B cell (primary cell): ENCODE measurements at regions not wholly inside any gene's neighbourhood (a gene's known extent, or its start where the extent isn't known, plus 50 kb on each side); places are given as distances from the start of the nearest gene placed in this dataset.

Experiments
- ATAC-seq: fragments of 200-7000 bp; cut with Tn5 transposase; one replicate; pipeline ENCODE4 v1.10.0; 2021; ENCODE audit warnings: low read depth, mild to moderate bottlenecking, moderate number of reproducible peaks, moderate library complexity
- CTCF ChIA-PET: fragments of 350-600 bp; sonication (Branson Sonifier 250); formaldehyde crosslinking; loops from one replicate; lab custom pipeline; 2021; ENCODE audit warnings: antibody characterized with exemption, inconsistent platforms; lab: Charles Lee
- POLR2A ChIA-PET: fragments of 350-600 bp; sonication (Branson Sonifier 250); formaldehyde crosslinking; loops from one replicate; lab custom pipeline; 2021; ENCODE audit warnings: antibody characterized with exemption; lab: Charles Lee
- DNase-seq: peaks from one replicate; pipeline ENCODE4 v3.0.0; 2013
- H2AFZ ChIP-seq: 2 replicates; pipeline ENCODE4 v1.6.1; 2012; ENCODE audit warnings: mild to moderate bottlenecking, low read depth, low read length; ENCODE audit not compliant: insufficient read depth, poor library complexity, severe bottlenecking
- H3K27ac ChIP-seq, 2 donors: 1 replicate in 1 of 2; 2 replicates in 1 of 2; pipeline ENCODE4 v1.5.1; 2012 to 2013; ENCODE audit warnings: low read length in 2 of 2, mild to moderate bottlenecking in 2 of 2, moderate library complexity in 1 of 2
- H3K27me3 ChIP-seq, 4 experiments: fragments of 200-600 bp in 1 of 4; sonication (generic) in 1 of 4; replicated peaks in 1 of 4; 1 replicate in 2 of 4; 2 replicates in 2 of 4; pipeline versions ENCODE4 v1.6.1 to v1.7.0; 2013 to 2016; ENCODE audit warnings: low read length in 3 of 4, mild to moderate bottlenecking in 2 of 4, mixed read lengths in 1 of 4, moderate library complexity in 1 of 4; ENCODE audit not compliant: insufficient read depth in 4 of 4, control insufficient read depth in 3 of 4; ENCODE audit errors: control extremely low read depth in 1 of 4
- H3K36me3 ChIP-seq, 2 experiments: replicated peaks in 1 of 2; 1 replicate in 1 of 2; 2 replicates in 1 of 2; pipeline versions ENCODE4 v1.6.1 to v1.7.1; 2013; ENCODE audit warnings: low read length in 1 of 2; ENCODE audit not compliant: insufficient read depth in 2 of 2, control insufficient read depth in 1 of 2; ENCODE audit errors: control extremely low read depth in 1 of 2, extremely low read depth in 1 of 2
- H3K4me1 ChIP-seq, 2 donors: fragments of 200-600 bp in 1 of 2; sonication (generic) in 1 of 2; 1 replicate in 1 of 2; 2 replicates in 1 of 2; pipeline versions ENCODE4 v1.5.1 to v1.6.1; 2013 to 2017; ENCODE audit warnings: low read length in 2 of 2; ENCODE audit not compliant: control insufficient read depth in 2 of 2, insufficient read depth in 2 of 2
- H3K4me2 ChIP-seq: replicated peaks from 2 replicates; pipeline ENCODE3; 2012; ENCODE audit warnings: mild to moderate bottlenecking, low read depth, low read length; ENCODE audit not compliant: poor library complexity, severe bottlenecking
- H3K4me3 ChIP-seq, 5 experiments: fragments of 200-600 bp in 1 of 5; sonication (generic) in 1 of 5; 1 replicate in 3 of 5; 2 replicates in 2 of 5; pipeline versions ENCODE4 v1.5.1 to v1.7.0; 2011 to 2016; ENCODE audit warnings: low read length in 4 of 5, mild to moderate bottlenecking in 4 of 5, low read depth in 2 of 5, control low read depth in 1 of 5, moderate library complexity in 1 of 5; ENCODE audit not compliant: insufficient read depth in 1 of 5; ENCODE audit errors: control extremely low read depth in 1 of 5, extremely low read depth in 1 of 5
- H3K79me2 ChIP-seq: fragments of 200-600 bp; sonication (generic); one replicate; pipeline ENCODE4 v1.6.0; 2016; ENCODE audit warnings: low read length; ENCODE audit not compliant: control insufficient read depth, insufficient read depth
- H3K9ac ChIP-seq: fragments of 200-600 bp; sonication (generic); 2 replicates; pipeline ENCODE4 v1.6.1; 2017; ENCODE audit warnings: mild to moderate bottlenecking, low read length, moderate library complexity
- H3K9me3 ChIP-seq, 3 donors: one replicate each; pipeline versions ENCODE4 v1.6.1 to v1.7.1; 2013; ENCODE audit warnings: low read length in 2 of 3; ENCODE audit not compliant: control insufficient read depth in 2 of 3, insufficient read depth in 1 of 3; ENCODE audit errors: control extremely low read depth in 1 of 3
- H4K20me1 ChIP-seq: 2 replicates; pipeline ENCODE4 v1.6.0; 2012; ENCODE audit warnings: mild to moderate bottlenecking, low read length; ENCODE audit not compliant: insufficient read depth, control insufficient read depth, poor library complexity, severe bottlenecking
- H3K27ac Mint-ChIP-seq: one replicate; pipeline ENCODE4 v1.8.0; 2021; ENCODE audit warnings: mixed read lengths
- H3K27me3 Mint-ChIP-seq: one replicate; pipeline ENCODE4 v1.8.0; 2021; ENCODE audit warnings: mixed read lengths
- H3K4me1 Mint-ChIP-seq: one replicate; pipeline ENCODE4 v1.8.0; 2021; ENCODE audit warnings: mixed read lengths
- H3K4me3 Mint-ChIP-seq: one replicate; pipeline ENCODE4 v1.8.0; 2021; ENCODE audit warnings: mixed read lengths
- H3K9me3 Mint-ChIP-seq: one replicate; pipeline ENCODE4 v1.8.0; 2022; ENCODE audit warnings: mixed read lengths; ENCODE audit not compliant: insufficient read depth
- CTCF ChIP-seq: fragments of 200-600 bp; IDR thresholded peaks from one replicate; pipeline ENCODE4 v1.8.0; 2022; ENCODE audit warnings: antibody characterized with exemption, mild to moderate bottlenecking
- EZH2 ChIP-seq: IDR thresholded peaks from 2 replicates; pipeline ENCODE4 v1.6.1; 2012; ENCODE audit warnings: borderline replicate concordance, low read depth, mild to moderate bottlenecking, moderate library complexity, low read length; ENCODE audit not compliant: insufficient read depth, poor library complexity, severe bottlenecking
- WGBS: methylation state at CpG from one replicate; pipeline ENCODE4 v1.1.5; 2013; ENCODE audit warnings: missing lambda C conversion rate; ENCODE audit not compliant: insufficient coverage; 5-methylcytosine and 5-hydroxymethylcytosine counted together
- intact Hi-C: fragments of 100-400 bp; cut with micrococcal nuclease; formaldehyde crosslinking; loops from one replicate; pipeline ENCODE4 v1.10.0; 2022

GRCh38 chr1:38102636-38103035 lies 56.0 kb upstream of the POU3F1 start:
- Mint-ChIP-seq H3K9me3 (no peaks in the 10 kb centered on the region), H3K4me3 (no peak overlapping the region), H3K4me1 (no peaks in the 10 kb centered on the region), H3K27me3 (no peaks in the 10 kb centered on the region), H3K27ac (no peak overlapping the region)
- Histone ChIP-seq H4K20me1 (no peaks in the 10 kb centered on the region), H3K27ac (no peak overlapping the region), H3K79me2 (no peaks in the 10 kb centered on the region), H3K9me3 (no peaks in the 10 kb centered on the region), H3K4me2 (no peak overlapping the region), H3K4me3 (no peak overlapping the region), H3K9ac (no peak overlapping the region), H3K27me3 (no peaks in the 10 kb centered on the region), H3K36me3 (no peaks in the 10 kb centered on the region), H3K4me1 (no peaks in the 10 kb centered on the region), H2AFZ (no peak overlapping the region)
- ATAC-seq (no peak), DNase-seq (no peak)
- TF ChIP-seq CTCF (no peak), EZH2 (no peak)
- intact Hi-C loops, result no loop called here
- ChIA-PET CTCF (interaction anchor here (1.1 kb wide), 1 partner anchor 10 kb away, joined by 4 read pairs; no protein-coding TSS in a partner anchor), POLR2A (no interaction called here)
- 93% methylated on average over 3 of the region's 3 CpGs for WGBS

- no peaks in the 10 kb centered on the region for H4K20me1 ChIP-seq
- Mint-ChIP-seq H3K4me1 (no peaks in the 10 kb centered on the region), H3K27me3 (peaks cover 3% of the 10 kb centered on the region), H3K4me3 (no peak overlapping the region), H3K27ac (no peak overlapping the region), H3K9me3 (no peaks in the 10 kb centered on the region)
- no peak overlapping the region for H3K27ac ChIP-seq
- H2AFZ ChIP-seq, result no peak overlapping the region
- no peak overlapping the region for H3K4me3 ChIP-seq
- no peaks in the 10 kb centered on the region for H3K27me3 ChIP-seq
- TF ChIP-seq EZH2 (no peak), CTCF (no peak)
- H3K36me3 ChIP-seq, result no peaks in the 10 kb centered on the region
- no peak overlapping the region for H3K9ac ChIP-seq
- H3K4me2 ChIP-seq, result no peak overlapping the region
- no peaks in the 10 kb centered on the region for H3K79me2 ChIP-seq
- ChIA-PET CTCF (no interaction called here), POLR2A (no interaction called here)
- ATAC-seq, result no peak
- no peaks in the 10 kb centered on the region for H3K4me1 ChIP-seq
- no peak for DNase-seq
- 90% methylated on average over 7 of the region's 8 CpGs for WGBS
- no peaks in the 10 kb centered on the region for H3K9me3 ChIP-seq
- intact Hi-C loops, result no loop called here
Measured at GRCh38 chr1:38101037-38101785, 54.6 kb upstream of the POU3F1 start.
